GM19463 (cell line): ENCODE measurements at regions not wholly inside any gene's neighbourhood (a gene's known extent, or its start where the extent isn't known, plus 50 kb on each side); places are given as distances from the start of the nearest gene placed in this dataset.

Experiments
- ATAC-seq: cut with Tn5 transposase; IDR thresholded peaks from one replicate; pipeline ENCODE4 v1.9.1; 2021; ENCODE audit warnings: mild to moderate bottlenecking, moderate library complexity; ENCODE audit not compliant: unreplicated experiment

DNA sequence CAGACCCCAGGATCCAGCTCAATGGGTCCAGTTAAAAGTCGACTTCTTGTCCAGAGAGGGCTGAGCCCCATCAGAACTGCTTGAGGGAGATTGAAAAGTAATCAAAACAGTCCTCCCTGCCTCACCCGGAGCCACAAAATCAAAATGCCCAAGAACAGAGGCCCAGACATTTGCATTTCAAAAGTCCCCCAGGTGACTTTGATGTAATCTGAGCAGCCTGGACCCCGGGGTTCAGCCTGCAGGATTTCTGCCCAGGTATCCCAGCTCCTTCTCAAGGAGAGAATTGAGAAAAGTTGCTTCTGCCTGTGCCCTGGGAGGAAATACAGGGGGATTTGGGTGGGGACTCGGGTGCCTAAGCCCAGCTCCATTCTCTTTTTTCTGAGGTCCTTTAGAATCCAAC, 1385.0 kb downstream of the TBC1D22A start:
- ATAC-seq: no peak

- ATAC-seq: no peak
These were observed 1384.0 kb downstream of the TBC1D22A start for GRCh38 chr22:48146426-48146825.

GRCh38 chr22:48145738-48146137, 1383.3 kb downstream of the TBC1D22A start:
- no peak for ATAC-seq

DNA sequence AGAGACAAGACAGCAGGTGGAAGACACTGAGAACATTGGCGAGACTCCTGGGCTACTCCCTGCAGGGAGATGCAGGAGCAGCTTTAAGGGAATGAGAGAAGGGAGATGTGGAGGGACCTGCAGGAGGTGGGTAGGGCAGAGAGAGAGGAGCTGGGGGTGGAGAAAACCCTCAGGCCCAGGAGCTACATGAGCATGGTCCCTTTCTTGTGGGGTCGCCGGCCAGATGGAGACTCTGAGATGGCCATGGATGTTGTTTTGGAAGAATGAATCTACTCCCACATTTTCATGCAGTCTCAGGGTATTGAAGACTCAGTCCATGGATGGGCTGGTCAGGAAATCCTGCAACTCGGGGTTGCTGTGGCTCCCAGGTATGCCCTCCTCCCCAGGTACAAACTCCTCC, 1381.9 kb downstream of the TBC1D22A start:
- no peak for ATAC-seq

- ATAC-seq: no peak
These were observed 1381.4 kb downstream of the TBC1D22A start for GRCh38 chr22:48143856-48144255.

DNA sequence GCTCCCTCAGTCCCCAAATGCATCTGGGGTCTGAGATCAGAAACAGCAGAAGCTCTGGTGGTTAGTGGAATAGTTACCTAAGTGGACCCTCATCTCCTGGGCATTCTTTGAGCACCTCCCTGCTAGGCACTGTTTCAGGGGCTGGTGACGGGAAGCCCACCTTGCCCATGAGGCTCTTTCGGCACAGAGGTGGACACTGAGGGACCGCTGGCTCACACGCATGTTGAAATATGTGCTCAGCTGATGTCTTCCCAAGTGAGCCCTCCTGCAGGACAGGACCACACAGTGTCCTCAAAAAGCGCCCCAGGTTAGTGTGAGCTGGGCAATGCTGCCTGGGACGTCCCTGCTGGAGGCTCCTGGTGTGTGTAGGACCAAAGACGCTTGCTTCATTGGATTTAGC, 1379.9 kb downstream of the TBC1D22A start:
- ATAC-seq: no peak

GRCh38 chr22:48141301-48141700, 1378.9 kb downstream of the TBC1D22A start:
- ATAC-seq: no peak

DNA sequence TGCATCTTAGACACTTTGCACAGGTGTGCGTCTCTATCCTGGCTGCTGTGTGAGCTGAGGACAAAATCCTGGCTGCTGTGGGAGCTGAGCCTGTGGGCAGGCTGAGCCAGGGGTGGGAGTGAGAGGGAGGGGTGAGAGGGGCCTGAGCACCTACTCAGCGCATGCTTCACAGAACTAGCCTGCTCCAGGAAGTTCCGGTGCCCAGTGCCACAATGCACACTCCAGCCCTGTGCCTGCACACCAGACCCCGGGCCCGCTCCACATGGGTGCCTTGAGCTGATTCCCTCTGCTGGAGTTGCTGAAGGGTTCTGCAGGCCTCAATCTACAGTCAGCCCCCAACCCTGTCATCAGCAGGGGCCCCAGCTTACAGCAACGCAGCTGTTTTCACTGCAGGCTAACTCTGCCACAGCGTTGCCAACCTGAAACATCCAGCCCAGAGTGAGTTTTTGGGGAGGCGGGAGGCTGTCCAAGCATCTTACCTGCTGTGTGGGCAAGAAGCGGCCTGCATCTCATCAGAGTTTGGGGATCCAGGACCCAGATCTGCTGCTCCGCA, 1377.9 kb downstream of the TBC1D22A start:
- no peak for ATAC-seq

GRCh38 chr22:48139776-48140175, 1377.3 kb downstream of the TBC1D22A start:
- no peak for ATAC-seq

DNA sequence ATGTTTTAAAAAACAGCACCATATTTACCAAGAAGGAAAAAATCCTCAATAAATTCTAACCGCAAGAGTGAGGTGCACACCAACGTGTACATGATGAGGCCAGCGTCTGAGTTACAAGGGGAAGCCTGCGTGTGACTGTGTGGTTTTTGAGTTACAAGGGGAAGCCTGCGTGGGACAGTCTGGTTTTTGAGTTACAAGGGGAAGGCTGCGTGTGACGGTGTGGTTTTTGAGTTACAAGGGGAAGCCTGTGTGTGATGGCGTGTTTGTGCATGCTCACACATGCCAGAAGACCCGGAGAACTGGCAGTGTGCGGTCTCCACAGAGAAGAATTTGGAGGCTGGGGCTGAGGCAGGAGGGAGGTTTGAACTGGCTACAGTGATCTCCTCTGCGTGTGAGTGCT, 1376.4 kb downstream of the TBC1D22A start:
- no peak for ATAC-seq

DNA sequence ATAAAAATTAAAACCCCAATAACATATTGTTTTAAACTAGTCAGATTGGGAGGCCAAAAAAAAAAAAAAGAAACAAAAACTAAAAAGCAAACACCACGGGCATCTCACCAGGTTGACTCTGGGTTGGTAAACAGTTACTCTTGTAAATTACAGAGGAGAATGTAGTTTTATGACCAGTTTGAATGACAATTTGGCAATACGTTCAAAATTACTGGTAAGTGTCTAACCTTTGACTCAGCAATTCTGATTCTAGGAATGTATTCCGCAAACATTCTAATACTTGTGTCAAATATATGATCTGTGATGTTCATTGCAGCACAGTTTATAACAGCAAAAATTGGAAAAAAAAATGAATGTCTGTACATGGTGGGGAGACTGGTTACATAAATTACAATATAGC, 1376.0 kb downstream of the TBC1D22A start:
- ATAC-seq: no peak

- ATAC-seq: no peak
These were observed 1375.2 kb downstream of the TBC1D22A start for GRCh38 chr22:48137640-48138039.

GRCh38 chr22:48135592-48135991, 1373.1 kb downstream of the TBC1D22A start:
- ATAC-seq: no peak

GRCh38 chr22:48125416-48125815, 1363.0 kb downstream of the TBC1D22A start:
- no peak for ATAC-seq

DNA sequence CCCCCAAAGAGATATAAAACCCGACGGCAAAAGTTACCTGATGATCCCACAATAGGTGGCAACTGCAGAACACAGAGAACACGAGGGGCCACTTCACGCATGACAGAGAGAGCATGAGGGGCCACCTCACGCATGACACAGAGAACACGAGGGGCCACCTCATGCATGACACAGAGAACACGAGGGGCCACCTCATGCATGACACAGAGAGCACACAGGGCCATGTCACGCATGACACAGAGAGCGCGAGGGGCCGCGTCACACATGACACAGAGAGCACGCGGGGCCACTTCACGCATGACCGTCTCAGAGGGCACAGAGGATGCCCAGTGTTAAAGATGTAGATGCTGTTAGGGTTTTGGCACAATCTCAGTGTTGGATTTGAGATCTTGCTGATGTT, 1359.5 kb downstream of the TBC1D22A start:
- no peak for ATAC-seq

GRCh38 chr22:48118654-48119053, 1356.2 kb downstream of the TBC1D22A start:
- no peak for ATAC-seq

- ATAC-seq: no peak
These were observed 1354.4 kb downstream of the TBC1D22A start for GRCh38 chr22:48116871-48117270.

DNA sequence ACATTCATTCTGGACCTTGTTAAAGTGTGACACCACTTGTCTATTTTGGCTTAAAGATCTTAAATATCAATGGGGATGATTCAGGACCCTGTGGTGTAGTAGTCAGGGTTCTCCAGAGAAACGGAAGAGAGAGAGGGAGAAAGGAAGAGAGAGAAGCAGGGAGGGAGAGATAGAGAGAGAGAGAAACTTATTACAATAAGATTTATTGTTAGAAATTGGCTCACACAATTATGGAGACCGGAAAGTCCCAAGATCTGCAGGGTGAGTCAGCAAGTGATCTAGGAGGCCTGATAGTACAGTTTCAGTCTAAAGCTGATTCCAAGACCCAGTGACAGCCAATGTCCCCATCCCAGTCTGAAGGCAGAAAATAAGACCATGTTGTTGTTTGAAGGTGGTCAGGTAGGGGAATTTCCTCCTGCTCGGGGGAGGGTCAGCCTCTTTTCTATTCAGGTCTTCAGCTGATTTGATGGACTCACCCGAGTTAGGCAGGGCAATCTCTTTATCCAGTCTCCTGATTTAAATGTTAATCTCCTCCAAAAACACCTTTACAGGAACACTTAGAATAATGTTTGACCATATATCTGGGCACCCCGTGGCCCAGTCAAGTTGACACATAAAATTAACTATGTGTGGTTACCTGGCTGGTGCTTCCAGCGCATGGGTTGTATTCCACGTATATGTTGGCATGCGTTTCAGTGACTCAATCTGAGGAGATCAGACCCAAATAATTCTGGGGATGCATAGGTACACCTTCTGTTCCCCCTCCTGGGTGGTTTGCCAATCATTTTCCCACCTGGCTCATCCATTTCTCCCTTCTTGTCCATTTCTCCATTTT, 1350.5 kb downstream of the TBC1D22A start:
- no peak for ATAC-seq

DNA sequence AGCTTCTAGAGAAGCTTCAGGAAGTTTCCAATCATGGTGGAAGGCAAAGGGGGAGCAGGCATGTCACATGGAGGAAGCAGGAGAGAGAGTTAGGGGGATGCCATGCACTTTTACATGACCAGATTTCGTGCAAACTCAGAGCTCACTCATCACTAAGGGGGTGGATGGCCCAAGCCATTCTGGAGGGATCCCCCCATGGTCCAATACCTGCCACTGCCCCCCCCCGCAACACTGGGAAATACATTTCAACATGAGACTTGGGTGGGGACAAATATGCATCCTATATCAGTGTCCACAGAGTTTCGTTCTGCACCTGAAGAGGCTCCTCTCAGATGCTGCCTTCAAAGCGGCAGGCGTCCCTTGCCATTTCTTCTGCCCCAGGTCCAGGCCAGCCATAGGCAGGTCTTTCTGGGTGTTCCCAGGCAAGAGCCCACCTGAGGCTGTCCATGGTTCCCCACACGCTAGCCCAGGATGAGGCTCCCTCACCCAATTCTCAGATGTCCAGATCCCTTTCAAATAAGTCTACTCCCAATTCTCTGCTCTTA, 1344.3 kb downstream of the TBC1D22A start:
- no peak for ATAC-seq

DNA sequence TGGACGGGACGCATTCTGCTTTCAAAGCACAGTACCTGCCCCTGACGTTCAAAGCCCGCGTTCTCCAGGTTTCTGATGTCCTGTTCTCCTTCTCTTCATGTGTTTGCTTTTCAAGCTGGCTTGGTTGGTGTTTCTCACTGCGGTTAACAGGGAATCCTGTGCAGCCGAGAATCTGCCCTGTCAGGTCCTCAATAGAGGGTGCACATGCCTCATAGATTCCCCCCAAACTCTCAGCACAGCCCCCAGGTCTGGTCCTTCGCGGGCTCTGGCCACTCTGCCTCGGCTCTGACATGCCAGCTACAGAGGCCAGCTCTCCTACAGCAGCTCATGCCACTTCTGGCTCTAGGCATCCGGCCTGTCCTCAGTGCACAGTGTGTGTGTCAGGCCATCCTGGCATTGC, 1343.8 kb downstream of the TBC1D22A start:
- ATAC-seq: no peak

DNA sequence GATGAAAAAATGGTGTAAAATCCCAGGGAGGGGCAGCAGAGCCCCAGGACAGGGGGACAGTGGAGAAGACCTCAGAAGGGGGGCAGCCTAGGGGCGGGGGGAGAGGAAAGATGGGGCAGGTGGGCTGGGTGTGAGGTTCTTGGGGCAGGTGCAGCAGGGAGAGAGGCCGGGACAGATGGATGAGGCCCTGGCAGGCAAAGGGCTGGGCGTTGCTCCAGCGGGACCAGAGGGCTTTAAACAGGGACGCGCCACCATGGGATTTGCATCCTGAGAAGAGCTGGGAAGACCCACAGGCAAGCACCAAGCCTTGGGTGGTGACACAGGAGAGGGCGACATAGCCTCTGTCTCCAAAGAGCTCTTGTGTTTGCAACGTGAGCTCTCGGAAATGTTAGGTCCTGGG, 1342.8 kb downstream of the TBC1D22A start:
- no peak for ATAC-seq

DNA sequence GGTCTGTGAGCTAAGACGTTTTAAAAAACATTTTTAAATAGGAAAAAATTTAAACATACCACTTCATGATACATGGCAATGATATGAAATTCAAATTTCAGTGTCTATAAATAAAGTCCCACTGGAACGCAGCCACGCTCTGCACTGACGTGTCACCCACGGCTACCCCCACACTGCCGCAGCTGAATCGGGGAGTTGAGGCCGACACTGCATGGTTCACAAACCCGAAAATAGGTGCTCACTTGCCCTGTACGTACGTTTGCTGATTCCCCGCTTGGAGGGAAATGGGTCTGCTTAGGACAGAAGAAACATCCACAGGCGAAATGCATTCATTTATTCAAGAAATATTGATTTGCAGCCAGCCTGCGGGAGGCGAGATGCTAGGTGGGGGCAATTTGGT, 1342.3 kb downstream of the TBC1D22A start:
- no peak for ATAC-seq
